LNCaP clone FGC (cell line): ENCODE measurements at regions not wholly inside any gene's neighbourhood (a gene's known extent, or its start where the extent isn't known, plus 50 kb on each side); places are given as distances from the start of the nearest gene placed in this dataset.

ENCODE experiments used
- DNase-seq: peaks from one replicate; pipeline ENCODE4 v3.0.0-alpha.2; 2011; ENCODE audit warnings: low read depth
- H3K4me3 ChIP-seq: 2 replicates; pipeline ENCODE4 v1.5.1; 2011; ENCODE audit warnings: mild to moderate bottlenecking, low read depth, low read length, control low read depth
- CTCF ChIP-seq: IDR thresholded peaks from 2 replicates; pipeline ENCODE4 v1.5.1; 2012; ENCODE audit warnings: mild to moderate bottlenecking; ENCODE audit not compliant: control insufficient read depth, insufficient read depth; ENCODE audit errors: extremely low read depth

GRCh38 chr1:79224537-79224936, 218.0 kb upstream of the ADGRL4 start:
- H3K4me3 ChIP-seq, result no peak overlapping the region
- TF ChIP-seq CTCF, result no peak
- DNase-seq, result no peak

- DNase-seq, result no peak
- TF ChIP-seq CTCF, result no peak
- H3K4me3 ChIP-seq, result no peak overlapping the region
Measured at GRCh38 chr1:79220509-79220908, 214.0 kb upstream of the ADGRL4 start.

DNA sequence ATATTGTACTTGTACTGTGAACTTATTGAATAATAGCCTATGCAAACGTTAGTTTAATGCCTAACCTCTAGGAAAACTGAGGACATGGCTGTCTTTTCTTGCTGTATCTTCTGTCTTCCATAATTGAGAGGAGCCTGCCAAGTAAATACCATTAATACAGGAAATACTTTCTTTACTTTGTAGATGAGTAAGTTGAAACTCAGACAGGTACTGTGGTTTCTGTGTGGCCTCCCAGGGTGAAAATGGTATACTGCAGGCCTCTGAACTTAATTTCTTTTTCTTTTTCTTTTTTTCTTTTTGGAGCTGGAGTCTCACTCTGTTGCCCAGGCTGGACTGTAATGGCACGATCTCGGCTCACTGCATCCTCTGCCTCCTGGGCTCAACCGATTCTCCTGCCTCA, 208.8 kb upstream of the ADGRL4 start:
- DNase-seq, result no peak
- H3K4me3 ChIP-seq, result no peak overlapping the region
- no peak for TF ChIP-seq CTCF

DNA sequence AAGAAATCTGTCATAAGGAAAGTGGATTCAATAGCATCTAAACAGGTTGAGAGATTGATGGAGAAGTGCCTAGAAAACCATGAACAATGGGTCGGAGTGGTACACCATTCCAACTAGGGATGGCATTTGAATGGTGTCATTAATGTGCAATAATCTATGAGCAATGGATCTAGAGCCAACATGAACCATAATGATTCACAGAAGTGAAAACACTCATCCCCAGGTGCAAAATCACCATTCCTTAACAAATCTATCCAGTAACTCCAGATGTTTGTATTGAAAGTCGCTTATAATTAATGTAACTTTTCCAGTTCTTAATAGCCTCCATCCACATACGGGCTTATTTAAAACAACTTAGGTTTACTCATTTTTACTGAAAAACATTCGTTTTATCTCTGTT, 201.3 kb upstream of the ADGRL4 start:
- TF ChIP-seq CTCF, result no peak
- no peak overlapping the region for H3K4me3 ChIP-seq
- no peak for DNase-seq

DNA sequence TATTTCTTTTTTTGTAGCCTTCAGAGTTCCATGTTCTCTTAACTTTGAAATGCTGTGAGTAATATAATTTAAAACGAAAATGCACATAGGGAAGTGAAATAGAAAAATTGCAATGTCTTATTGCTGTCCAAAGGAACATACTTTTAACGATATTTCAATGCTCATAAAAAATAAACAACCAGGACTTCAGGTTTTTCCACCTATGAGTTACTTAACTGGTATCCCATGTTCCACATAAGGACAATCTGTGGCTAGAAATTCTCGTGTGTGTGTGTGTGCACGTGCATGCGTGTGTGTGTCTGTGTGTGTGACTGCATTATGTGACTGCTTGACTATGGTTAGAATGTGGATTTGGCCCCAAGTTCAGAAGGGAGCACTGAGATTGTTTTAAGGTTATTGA, 200.8 kb upstream of the ADGRL4 start:
- H3K4me3 ChIP-seq, result no peak overlapping the region
- no peak for TF ChIP-seq CTCF
- DNase-seq, result peak; percentile 49

DNA sequence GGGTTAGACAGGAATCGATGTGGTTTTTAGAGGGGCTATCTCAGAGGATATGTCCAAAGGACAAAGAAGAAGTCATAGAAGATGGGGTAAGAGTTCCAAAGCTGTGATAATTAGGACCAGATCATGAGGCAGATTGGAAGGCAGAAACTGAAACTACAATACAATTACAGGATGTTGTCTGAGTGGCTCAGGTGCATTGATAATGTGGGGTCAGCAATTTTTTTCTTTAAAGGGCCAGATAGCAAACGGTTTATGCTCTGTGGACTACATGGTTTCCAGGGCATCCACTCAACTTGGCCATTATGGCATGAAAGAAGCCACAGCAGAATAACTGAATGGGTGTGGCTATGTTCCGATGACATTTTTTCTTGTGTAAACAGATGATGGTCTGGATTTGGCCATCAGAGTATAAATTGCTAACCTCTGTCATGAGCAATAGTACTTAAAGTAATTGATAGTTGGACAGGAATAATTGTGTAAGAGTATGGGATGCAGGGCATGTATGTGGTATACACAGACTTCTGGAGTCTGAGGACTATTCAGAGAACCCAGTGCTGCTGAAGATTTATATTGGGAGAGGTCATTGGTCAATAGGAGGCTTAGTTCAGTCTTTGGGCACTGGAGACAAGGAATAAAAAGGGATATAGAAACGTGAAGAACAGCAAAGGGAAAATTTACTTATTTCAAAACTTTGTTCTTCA, 198.4 kb upstream of the ADGRL4 start:
- TF ChIP-seq CTCF, result no peak
- DNase-seq, result no peak
- no peak overlapping the region for H3K4me3 ChIP-seq

- no peak for DNase-seq
Measured at GRCh38 chr1:79198832-79199231, 192.3 kb upstream of the ADGRL4 start.

More at GRCh38 chr1:79198832-79199231, 192.3 kb upstream of the ADGRL4 start:
- TF ChIP-seq CTCF, result no peak
- no peak overlapping the region for H3K4me3 ChIP-seq
